Spinal cord (tissue), 9 donors: ENCODE measurements at regions not wholly inside any gene's neighbourhood (a gene's known extent, or its start where the extent isn't known, plus 50 kb on each side); places are given as distances from the start of the nearest gene placed in this dataset.
"Not testable (repeated sequence)": the region's sequence is repeated elsewhere in the genome, so short reads cannot be mapped to it uniquely, and the experiment has no call there.

Source experiments
- DNase-seq, 6 donors: peaks; one replicate each; pipeline versions ENCODE4 v3.0.0 to v3.0.0-alpha.2; 2013 to 2015; ENCODE audit warnings: low spot score in 6 of 6, low read depth in 4 of 6
- H3K27ac ChIP-seq: one replicate; pipeline ENCODE4 v1.5.1; 2013; ENCODE audit warnings: low read depth, low read length, control low read depth
- H3K27me3 ChIP-seq: one replicate; pipeline ENCODE4 v1.6.1; 2013; ENCODE audit warnings: low read length; ENCODE audit not compliant: control insufficient read depth, insufficient read depth
- H3K36me3 ChIP-seq: one replicate; pipeline ENCODE4 v1.6.1; 2013; ENCODE audit warnings: low read length; ENCODE audit not compliant: control insufficient read depth, insufficient read depth
- H3K4me1 ChIP-seq: one replicate; pipeline ENCODE4 v1.6.1; 2013; ENCODE audit warnings: low read length; ENCODE audit not compliant: control insufficient read depth, insufficient read depth
- H3K4me3 ChIP-seq: one replicate; pipeline ENCODE4 v1.5.1; 2013; ENCODE audit warnings: low read depth, low read length, control low read depth
- H3K9me3 ChIP-seq: one replicate; pipeline ENCODE4 v1.6.1; 2013; ENCODE audit warnings: low read length; ENCODE audit not compliant: control insufficient read depth, insufficient read depth
- WGBS: methylation state at CpG from one replicate; pipeline ENCODE4 v1.1.5; 2013; ENCODE audit warnings: missing lambda C conversion rate; ENCODE audit not compliant: insufficient coverage; 5-methylcytosine and 5-hydroxymethylcytosine counted together
- donor health status: healthy.

GRCh38 chr13:66237411-66238062, 992.6 kb downstream of the PCDH9 start:
- no peaks in the 10 kb centered on the region for H3K27me3 ChIP-seq
- H3K36me3 ChIP-seq: no peaks in the 10 kb centered on the region
- peaks cover 4% of the 10 kb centered on the region for H3K9me3 ChIP-seq
- no peak overlapping the region for H3K27ac ChIP-seq
- H3K4me3 ChIP-seq: no peak overlapping the region
- DNase-seq: no peak
- H3K4me1 ChIP-seq: no peaks in the 10 kb centered on the region
- 90% methylated on average over 2 of the region's 4 CpGs for WGBS

DNA sequence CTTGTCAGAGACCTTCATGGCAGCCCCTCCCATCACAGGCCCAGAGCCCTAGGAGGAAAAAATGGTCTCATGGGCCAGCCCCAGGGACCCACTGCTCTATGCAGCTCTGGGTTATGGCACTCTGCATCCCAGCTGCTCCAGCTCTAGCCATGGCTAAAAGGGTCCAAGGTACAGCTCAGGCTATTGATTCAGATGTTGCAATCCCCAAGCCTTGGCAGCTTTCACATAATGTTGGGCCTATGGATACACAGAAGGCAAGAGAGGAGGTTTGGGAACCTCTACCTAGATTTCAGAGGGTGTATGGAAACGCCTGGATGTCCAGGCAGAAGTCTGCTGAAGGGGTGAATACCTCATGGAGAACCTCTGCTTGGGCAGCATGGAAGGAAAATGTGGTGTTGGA, 996.0 kb downstream of the PCDH9 start:
- H3K27me3 ChIP-seq: no peaks in the 10 kb centered on the region
- H3K36me3 ChIP-seq: no peaks in the 10 kb centered on the region
- no peaks in the 10 kb centered on the region for H3K4me1 ChIP-seq
- no peak for DNase-seq
- WGBS: 90% methylated on average over 1 of the region's 1 CpG
- peaks cover 4% of the 10 kb centered on the region for H3K9me3 ChIP-seq
- H3K27ac ChIP-seq: no peak overlapping the region
- no peak overlapping the region for H3K4me3 ChIP-seq

DNA sequence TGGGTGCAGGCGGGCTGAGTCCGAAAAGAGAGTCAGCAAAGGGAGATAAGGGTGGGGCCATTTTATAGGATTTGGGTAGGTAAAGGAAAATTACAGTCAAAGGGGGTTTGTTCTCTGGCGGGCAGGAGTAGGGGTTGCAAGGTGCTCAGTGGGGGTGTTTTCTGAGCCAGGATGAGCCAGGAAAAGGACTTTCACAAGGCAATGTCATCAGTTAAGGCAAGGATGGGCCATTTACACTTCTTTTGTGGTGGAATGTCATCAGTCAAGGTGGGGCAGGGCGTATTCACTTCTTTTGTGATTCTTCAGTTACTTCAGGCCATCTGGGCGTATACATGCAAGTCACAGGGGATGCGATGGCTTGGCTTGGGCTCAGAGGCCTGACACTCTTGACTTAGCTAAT, 998.2 kb downstream of the PCDH9 start:
- no CpG with 5 or more reads among the region's 6 CpGs for WGBS
- H3K4me1 ChIP-seq, H3K36me3 ChIP-seq, H3K4me3 ChIP-seq, H3K27ac ChIP-seq, DNase-seq, H3K9me3 ChIP-seq, H3K27me3 ChIP-seq: not testable (repeated sequence)

GRCh38 chr13:66225072-66225471, 1005.1 kb downstream of the PCDH9 start:
- Histone ChIP-seq H3K36me3 (no peaks in the 10 kb centered on the region), H3K27ac (no peak overlapping the region), H3K4me3 (no peak overlapping the region), H3K9me3 (no peaks in the 10 kb centered on the region), H3K27me3 (no peaks in the 10 kb centered on the region), H3K4me1 (no peaks in the 10 kb centered on the region)
- no peak for DNase-seq
- 80% methylated on average over 1 of the region's 2 CpGs for WGBS

DNA sequence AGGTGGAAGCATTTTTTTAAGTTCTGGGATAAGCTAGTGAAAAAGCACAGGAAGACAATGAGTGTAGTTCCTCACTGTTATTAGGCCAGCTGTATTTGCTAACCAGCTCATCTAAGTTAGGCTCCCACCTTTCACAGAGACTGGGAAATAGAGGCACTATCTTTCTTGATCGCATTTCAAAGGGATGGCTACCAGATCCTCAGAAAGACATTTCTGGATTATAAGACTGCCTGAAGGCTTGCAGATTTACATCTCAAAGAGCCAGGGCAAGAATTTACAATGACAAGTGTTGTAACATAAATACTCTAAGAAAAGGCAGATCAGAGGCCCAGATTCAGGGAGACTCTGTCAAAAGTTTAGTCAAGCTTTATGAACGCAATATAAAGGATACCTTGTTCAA, 1005.5 kb downstream of the PCDH9 start:
- no peak overlapping the region for H3K27ac ChIP-seq
- no peaks in the 10 kb centered on the region for H3K9me3 ChIP-seq
- H3K4me3 ChIP-seq: no peak overlapping the region
- H3K4me1 ChIP-seq: no peaks in the 10 kb centered on the region
- H3K27me3 ChIP-seq: no peaks in the 10 kb centered on the region
- H3K36me3 ChIP-seq: no peaks in the 10 kb centered on the region
- DNase-seq: no peak
- WGBS: 60% methylated on average over 1 of the region's 2 CpGs

GRCh38 chr13:66222926-66223325, 1007.2 kb downstream of the PCDH9 start:
- H3K36me3 ChIP-seq: no peaks in the 10 kb centered on the region
- no peak for DNase-seq
- H3K4me1 ChIP-seq: no peaks in the 10 kb centered on the region
- no peak overlapping the region for H3K4me3 ChIP-seq
- H3K9me3 ChIP-seq: no peaks in the 10 kb centered on the region
- no CpG with 5 or more reads among the region's 4 CpGs for WGBS
- H3K27me3 ChIP-seq: no peaks in the 10 kb centered on the region
- no peak overlapping the region for H3K27ac ChIP-seq

DNA sequence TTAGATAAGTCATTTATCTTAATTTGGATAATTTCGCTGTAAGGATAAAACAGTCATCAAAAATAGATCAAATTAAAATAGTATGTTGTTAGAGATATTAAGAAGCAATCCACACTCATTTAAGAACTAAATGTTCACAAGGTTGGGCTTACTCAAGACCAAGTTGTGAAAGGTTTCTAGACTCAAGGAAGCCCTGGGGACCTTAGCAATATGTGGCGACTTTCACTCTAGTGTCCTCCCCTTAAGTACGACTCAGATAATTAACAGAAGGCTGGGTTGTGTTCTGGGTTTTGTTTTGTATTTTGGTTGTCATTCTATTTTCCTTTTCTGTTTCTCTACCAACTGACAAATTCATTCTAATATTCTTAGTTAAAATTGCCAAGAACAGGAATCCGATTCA, 1008.0 kb downstream of the PCDH9 start:
- WGBS: no CpG with 5 or more reads among the region's 4 CpGs
- DNase-seq: no peak

DNA sequence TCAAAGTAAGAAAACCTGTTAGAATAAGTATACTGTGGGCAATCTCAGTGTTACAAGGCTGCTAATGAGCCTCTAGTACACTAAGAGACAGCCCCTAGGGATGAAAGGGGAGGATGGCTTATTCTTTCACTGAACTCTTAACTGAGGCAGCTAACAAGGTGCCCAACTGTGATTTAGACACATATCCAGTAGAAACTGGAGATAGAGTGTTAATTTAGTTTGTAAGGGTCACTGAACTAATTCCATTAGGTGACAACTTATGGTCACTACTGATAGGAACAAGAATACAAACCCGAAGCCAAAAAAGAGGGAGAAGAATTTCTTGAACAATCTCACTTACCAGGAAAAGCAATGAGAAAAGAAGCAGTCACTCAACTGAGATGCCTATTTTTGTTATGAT, 1010.6 kb downstream of the PCDH9 start:
- WGBS: no CpG with 5 or more reads among the region's 1 CpG
- Histone ChIP-seq H3K27me3 (no peaks in the 10 kb centered on the region), H3K9me3 (no peaks in the 10 kb centered on the region), H3K4me3 (no peak overlapping the region), H3K36me3 (no peaks in the 10 kb centered on the region), H3K4me1 (no peaks in the 10 kb centered on the region), H3K27ac (no peak overlapping the region)
- no peak for DNase-seq

More for the DNA sequence above, 1008.0 kb downstream of the PCDH9 start:
- H3K4me1 ChIP-seq: no peaks in the 10 kb centered on the region
- no peaks in the 10 kb centered on the region for H3K9me3 ChIP-seq
- no peaks in the 10 kb centered on the region for H3K36me3 ChIP-seq
- H3K27me3 ChIP-seq: no peaks in the 10 kb centered on the region
- no peak overlapping the region for H3K4me3 ChIP-seq
- no peak overlapping the region for H3K27ac ChIP-seq

DNA sequence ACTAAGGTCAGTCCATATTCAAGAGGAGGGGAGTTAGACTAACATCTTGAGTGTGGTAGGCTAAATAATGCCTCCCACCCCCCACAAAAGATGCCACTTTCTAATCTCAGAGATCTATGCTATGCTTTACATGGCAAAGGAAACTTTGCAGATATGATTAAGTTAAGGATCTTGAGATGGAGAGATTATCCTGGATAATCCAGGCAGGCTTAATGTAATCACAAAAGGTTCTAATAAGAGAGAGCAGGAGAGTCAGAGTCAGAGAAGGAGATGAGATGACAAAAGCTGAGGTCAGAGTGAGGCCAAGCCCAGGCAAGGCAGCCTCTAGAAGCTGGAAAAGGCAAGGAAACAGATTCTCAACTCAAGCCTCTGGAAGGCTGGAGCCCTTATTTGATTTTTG, 1011.6 kb downstream of the PCDH9 start:
- Histone ChIP-seq H3K4me1 (no peaks in the 10 kb centered on the region), H3K9me3 (no peaks in the 10 kb centered on the region), H3K36me3 (no peaks in the 10 kb centered on the region), H3K27ac (no peak overlapping the region), H3K4me3 (no peak overlapping the region), H3K27me3 (no peaks in the 10 kb centered on the region)
- no peak for DNase-seq

DNA sequence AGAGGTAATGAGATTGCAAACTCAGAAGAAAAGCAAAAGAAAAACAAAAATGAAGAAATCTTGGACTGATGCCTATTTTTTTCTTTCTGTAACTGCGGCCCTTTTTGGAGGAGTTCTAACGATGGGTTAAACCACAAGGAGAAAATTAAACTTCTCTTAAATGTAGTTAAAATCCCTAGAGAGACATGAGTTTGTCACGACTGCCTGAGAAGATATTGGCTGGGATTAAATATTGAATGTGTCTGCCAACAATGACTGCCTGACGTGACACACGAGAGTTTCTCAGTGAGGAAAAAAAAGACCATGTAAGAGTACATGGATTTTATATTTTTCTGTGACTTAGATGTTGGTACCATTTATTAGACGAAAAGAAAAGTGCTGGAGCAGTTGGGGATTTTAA, 1013.4 kb downstream of the PCDH9 start:
- Histone ChIP-seq H3K9me3 (no peaks in the 10 kb centered on the region), H3K27me3 (no peaks in the 10 kb centered on the region), H3K36me3 (no peaks in the 10 kb centered on the region), H3K4me3 (no peak overlapping the region), H3K4me1 (no peaks in the 10 kb centered on the region), H3K27ac (no peak overlapping the region)
- peak in 2 of 6 donors; percentile 3 to 7 for DNase-seq
- 56% methylated on average over 3 of the region's 6 CpGs for WGBS
